ENCODE measurements at regions not wholly inside any gene's neighbourhood (a gene's known extent, or its start where the extent isn't known, plus 50 kb on each side); places are given as distances from the start of the nearest gene placed in this dataset.

- intact Hi-C loops (cut with micrococcal nuclease) = no loop called here
- ATAC-seq = no peak
- peaks cover 0 to 4% (median 0%) of the 10 kb centered on the region in 11 donors for H3K9me3 Mint-ChIP-seq
- no peak overlapping the region for H3K27ac ChIP-seq (ENCODE audit: low read depth, low read length)
- peaks cover 0 to 35% (median 5%) of the 10 kb centered on the region in 3 experiments for H3K36me3 ChIP-seq (ENCODE audit: control insufficient read depth in 2 of 3, insufficient read depth in 3 of 3, low read length in 3 of 3)
- peaks cover 26 to 70% (median 49%) of the 10 kb centered on the region in 5 donors for H3K36me3 Mint-ChIP-seq
- no peak overlapping the region for H3K27ac Mint-ChIP-seq
- H3K4me1 Mint-ChIP-seq = peaks cover 8 to 65% (median 31%) of the 10 kb centered on the region in 7 donors
- no peaks in the 10 kb centered on the region for H3K27me3 Mint-ChIP-seq
- no peak overlapping the region for H3K4me3 ChIP-seq (ENCODE audit: low read length)
- H3K27me3 ChIP-seq (ENCODE audit: control insufficient read depth in 2 of 2, insufficient read depth in 2 of 2, low read length in 2 of 2) = no peaks in the 10 kb centered on the region
- no peaks in the 10 kb centered on the region for H3K4me1 ChIP-seq (ENCODE audit: control insufficient read depth in 2 of 2, insufficient read depth in 2 of 2, low read length in 2 of 2)
- ChIA-PET CTCF (no interaction called here), POLR2A (no interaction called here)
- H3K9me3 ChIP-seq (ENCODE audit: control insufficient read depth in 2 of 3, low read length in 3 of 3) = no peaks in the 10 kb centered on the region
- no peak overlapping the region for H3K4me3 Mint-ChIP-seq
- no peak for DNase-seq
Measured at GRCh38 chr6:25124216-25124715, 154.9 kb upstream of the CARMIL1 start.

- intact Hi-C loops (cut with micrococcal nuclease) = loop anchor here in 1 of 2 donors (5.0 kb wide), 1 partner anchor 242 kb away; no protein-coding TSS in a partner anchor
- no peak overlapping the region for H3K27ac Mint-ChIP-seq
- ChIA-PET CTCF (no interaction called here), POLR2A (no interaction called here)
- no peaks in the 10 kb centered on the region for H3K27me3 ChIP-seq (ENCODE audit: control insufficient read depth in 2 of 2, insufficient read depth in 2 of 2, low read length in 2 of 2)
- no peak overlapping the region for H3K27ac ChIP-seq (ENCODE audit: low read depth, low read length)
- H3K27me3 Mint-ChIP-seq = no peaks in the 10 kb centered on the region
- peaks cover 26 to 74% (median 56%) of the 10 kb centered on the region in 5 donors for H3K36me3 Mint-ChIP-seq
- H3K9me3 Mint-ChIP-seq = peaks cover 0 to 4% (median 0%) of the 10 kb centered on the region in 11 donors
- no peak for DNase-seq
- H3K36me3 ChIP-seq (ENCODE audit: control insufficient read depth in 2 of 3, insufficient read depth in 3 of 3, low read length in 3 of 3) = peaks cover 0 to 35% (median 5%) of the 10 kb centered on the region in 3 experiments
- H3K4me3 Mint-ChIP-seq = peak overlapping the region in 1 of 10 donors; percentile 4
- no peaks in the 10 kb centered on the region for H3K4me1 ChIP-seq (ENCODE audit: control insufficient read depth in 2 of 2, insufficient read depth in 2 of 2, low read length in 2 of 2)
- no peaks in the 10 kb centered on the region for H3K9me3 ChIP-seq (ENCODE audit: control insufficient read depth in 2 of 3, low read length in 3 of 3)
- ATAC-seq = no peak
- H3K4me1 Mint-ChIP-seq = peaks cover 11 to 69% (median 36%) of the 10 kb centered on the region in 7 donors
- no peak overlapping the region for H3K4me3 ChIP-seq (ENCODE audit: low read length)
Measured at GRCh38 chr6:25125736-25126135, 153.4 kb upstream of the CARMIL1 start.

- no peak overlapping the region for H3K4me3 ChIP-seq (ENCODE audit: low read length)
- H3K9me3 ChIP-seq (ENCODE audit: control insufficient read depth in 2 of 3, low read length in 3 of 3) = no peaks in the 10 kb centered on the region
- ATAC-seq (no peak), DNase-seq (no peak)
- peak overlapping the region in 1 of 10 donors; percentile 3 for H3K4me3 Mint-ChIP-seq
- no peaks in the 10 kb centered on the region for H3K27me3 ChIP-seq (ENCODE audit: control insufficient read depth in 2 of 2, insufficient read depth in 2 of 2, low read length in 2 of 2)
- H3K27ac Mint-ChIP-seq = peak overlapping the region in 2 of 9 donors; percentile 3 to 50
- H3K27me3 Mint-ChIP-seq = no peaks in the 10 kb centered on the region
- peaks cover 0 to 1% (median 0%) of the 10 kb centered on the region in 11 donors for H3K9me3 Mint-ChIP-seq
- H3K27ac ChIP-seq (ENCODE audit: low read depth, low read length) = no peak overlapping the region
- ChIA-PET POLR2A (interaction anchor here (0.7 to 0.8 kb wide), 2 partner anchors 11 to 506 kb away, joined by 3 read pairs; no protein-coding TSS in a partner anchor), CTCF (no interaction called here)
- intact Hi-C loops (cut with micrococcal nuclease) = loop anchor here in 1 of 2 donors (5.0 kb wide), 1 partner anchor 240 kb away; no protein-coding TSS in a partner anchor
- peaks cover 0 to 35% (median 5%) of the 10 kb centered on the region in 3 experiments for H3K36me3 ChIP-seq (ENCODE audit: control insufficient read depth in 2 of 3, insufficient read depth in 3 of 3, low read length in 3 of 3)
- peaks cover 22 to 72% (median 51%) of the 10 kb centered on the region in 5 donors for H3K36me3 Mint-ChIP-seq
- no peaks in the 10 kb centered on the region for H3K4me1 ChIP-seq (ENCODE audit: control insufficient read depth in 2 of 2, insufficient read depth in 2 of 2, low read length in 2 of 2)
- peaks cover 11 to 67% (median 34%) of the 10 kb centered on the region in 7 donors for H3K4me1 Mint-ChIP-seq
Measured at GRCh38 chr6:25127076-25127837, 151.9 kb upstream of the CARMIL1 start.

GRCh38 chr6:25130518-25130917, 148.7 kb upstream of the CARMIL1 start:
- Histone ChIP-seq H3K4me1 (ENCODE audit: control insufficient read depth in 2 of 2, insufficient read depth in 2 of 2, low read length in 2 of 2) (peaks cover 0 to 17% of the 10 kb centered on the region in 2 donors), H3K27me3 (ENCODE audit: control insufficient read depth in 2 of 2, insufficient read depth in 2 of 2, low read length in 2 of 2) (no peaks in the 10 kb centered on the region), H3K4me3 (ENCODE audit: low read length) (no peak overlapping the region), H3K27ac (ENCODE audit: low read depth, low read length) (no peak overlapping the region), H3K9me3 (ENCODE audit: control insufficient read depth in 2 of 3, low read length in 3 of 3) (no peaks in the 10 kb centered on the region), H3K36me3 (ENCODE audit: control insufficient read depth in 2 of 3, insufficient read depth in 3 of 3, low read length in 3 of 3) (peaks cover 0 to 12% (median 0%) of the 10 kb centered on the region in 3 experiments)
- no peak for ATAC-seq
- Mint-ChIP-seq H3K4me3 (peak overlapping the region in 3 of 10 donors; percentile 20 to 28 (median 21)), H3K36me3 (peaks cover 14 to 70% (median 48%) of the 10 kb centered on the region in 5 donors), H3K27me3 (no peaks in the 10 kb centered on the region), H3K9me3 (peaks cover 0 to 15% (median 7%) of the 10 kb centered on the region in 11 donors), H3K4me1 (peaks cover 17 to 60% (median 44%) of the 10 kb centered on the region in 7 donors), H3K27ac (peak overlapping the region in 4 of 9 donors; percentile 8 to 47 (median 26))
- no peak for DNase-seq
- POLR2A ChIA-PET = interaction anchor here (0.6 to 0.7 kb wide), 3 partner anchors 45 to 127 kb away, joined by 3 to 6 read pairs (median 3); no protein-coding TSS in a partner anchor
- intact Hi-C loops (cut with micrococcal nuclease) = loop anchor here (1.0 to 10.0 kb wide), 2 partner anchors 8 to 834 kb away; partner anchors contain the start of gene TRIM38 (in 1 of the 2)
- CTCF ChIA-PET = no interaction called here

GRCh38 chr6:25132934-25133333, 146.2 kb upstream of the CARMIL1 start:
- H3K9me3 Mint-ChIP-seq = peaks cover 0 to 15% (median 7%) of the 10 kb centered on the region in 11 donors
- H3K27ac Mint-ChIP-seq = peak overlapping the region in 2 of 9 donors; percentile 35 to 67
- no peaks in the 10 kb centered on the region for H3K27me3 Mint-ChIP-seq
- Histone ChIP-seq H3K36me3 (ENCODE audit: control insufficient read depth in 2 of 3, insufficient read depth in 3 of 3, low read length in 3 of 3) (peaks cover 0 to under 1% (median 0%) of the 10 kb centered on the region in 3 experiments), H3K27me3 (ENCODE audit: control insufficient read depth in 2 of 2, insufficient read depth in 2 of 2, low read length in 2 of 2) (no peaks in the 10 kb centered on the region), H3K4me1 (ENCODE audit: control insufficient read depth in 2 of 2, insufficient read depth in 2 of 2, low read length in 2 of 2) (peaks cover 12 to 24% of the 10 kb centered on the region in 2 donors), H3K4me3 (ENCODE audit: low read length) (no peak overlapping the region), H3K9me3 (ENCODE audit: control insufficient read depth in 2 of 3, low read length in 3 of 3) (no peaks in the 10 kb centered on the region), H3K27ac (ENCODE audit: low read depth, low read length) (no peak overlapping the region)
- CTCF ChIA-PET = interaction anchor here (0.7 kb wide), 2 partner anchors 96 to 124 kb away, joined by 3 read pairs; no protein-coding TSS in a partner anchor
- POLR2A ChIA-PET = interaction anchor here (0.7 kb wide), 1 partner anchor 131 kb away, joined by 4 read pairs; no protein-coding TSS in a partner anchor
- H3K36me3 Mint-ChIP-seq = peaks cover 8 to 75% (median 46%) of the 10 kb centered on the region in 5 donors
- peak overlapping the region in 8 of 10 donors; percentile 17 to 69 (median 50) for H3K4me3 Mint-ChIP-seq
- no peak for ATAC-seq
- peaks cover 32 to 72% (median 55%) of the 10 kb centered on the region in 7 donors for H3K4me1 Mint-ChIP-seq
- intact Hi-C loops (cut with micrococcal nuclease) = loop anchor here in 1 of 2 donors (10.0 kb wide), 1 partner anchor 832 kb away; the partner anchor contains the start of gene TRIM38
- DNase-seq = no peak

- Mint-ChIP-seq H3K36me3 (peaks cover 8 to 70% (median 43%) of the 10 kb centered on the region in 5 donors), H3K4me1 (peaks cover 32 to 74% (median 53%) of the 10 kb centered on the region in 7 donors), H3K27me3 (no peaks in the 10 kb centered on the region), H3K27ac (no peak overlapping the region), H3K4me3 (peak overlapping the region in 5 of 10 donors; percentile 7 to 69 (median 41)), H3K9me3 (peaks cover 0 to 15% (median 7%) of the 10 kb centered on the region in 11 donors)
- POLR2A ChIA-PET = no interaction called here
- no peak overlapping the region for H3K27ac ChIP-seq (ENCODE audit: low read depth, low read length)
- peaks cover 12 to 24% of the 10 kb centered on the region in 2 donors for H3K4me1 ChIP-seq (ENCODE audit: control insufficient read depth in 2 of 2, insufficient read depth in 2 of 2, low read length in 2 of 2)
- intact Hi-C loops (cut with micrococcal nuclease) = loop anchor here in 1 of 2 donors (10.0 kb wide), 1 partner anchor 831 kb away; the partner anchor contains the start of gene TRIM38
- DNase-seq (no peak), ATAC-seq (no peak)
- H3K4me3 ChIP-seq (ENCODE audit: low read length) = no peak overlapping the region
- CTCF ChIA-PET = no interaction called here
- H3K9me3 ChIP-seq (ENCODE audit: control insufficient read depth in 2 of 3, low read length in 3 of 3) = no peaks in the 10 kb centered on the region
- no peaks in the 10 kb centered on the region for H3K27me3 ChIP-seq (ENCODE audit: control insufficient read depth in 2 of 2, insufficient read depth in 2 of 2, low read length in 2 of 2)
- H3K36me3 ChIP-seq (ENCODE audit: control insufficient read depth in 2 of 3, insufficient read depth in 3 of 3, low read length in 3 of 3) = no peaks in the 10 kb centered on the region
Measured at GRCh38 chr6:25133568-25133967, 145.6 kb upstream of the CARMIL1 start.
